Stimulated activated naive CD8-positive, alpha-beta T cell treated with anti-CD3 and anti-CD28 coated beads, Interleukin-15, Interleukin-2, amounts not matched to agents 100 ng/mL and 50 ng/mL, for 24 hours (primary cell): ENCODE measurements at regions not wholly inside any gene's neighbourhood (a gene's known extent, or its start where the extent isn't known, plus 50 kb on each side); places are given as distances from the start of the nearest gene placed in this dataset.

Experiments used
- H3K27ac Mint-ChIP-seq: one replicate; pipeline ENCODE4 v1.8.0; 2021; ENCODE audit warnings: mild to moderate bottlenecking, mixed read lengths
- H3K27me3 Mint-ChIP-seq: one replicate; pipeline ENCODE4 v1.8.0; 2021; ENCODE audit warnings: mixed read lengths
- H3K36me3 Mint-ChIP-seq: one replicate; pipeline ENCODE4 v1.8.0; 2021; ENCODE audit warnings: low read depth, mixed read lengths
- H3K4me1 Mint-ChIP-seq: one replicate; pipeline ENCODE4 v1.8.0; 2021; ENCODE audit warnings: low read depth, mixed read lengths
- H3K4me3 Mint-ChIP-seq: one replicate; pipeline ENCODE4 v1.8.0; 2021; ENCODE audit warnings: mild to moderate bottlenecking, mixed read lengths
- H3K9me3 Mint-ChIP-seq: one replicate; pipeline ENCODE4 v1.8.0; 2021; ENCODE audit warnings: mixed read lengths

- H3K27ac Mint-ChIP-seq, result no peak overlapping the region
- no peaks in the 10 kb centered on the region for H3K36me3 Mint-ChIP-seq
- H3K4me3 Mint-ChIP-seq, result no peak overlapping the region
- peaks cover 20% of the 10 kb centered on the region for H3K27me3 Mint-ChIP-seq
- no peaks in the 10 kb centered on the region for H3K9me3 Mint-ChIP-seq
- H3K4me1 Mint-ChIP-seq, result no peaks in the 10 kb centered on the region
Observed at GRCh38 chr18:77762642-77763041, 513.0 kb downstream of the GALR1 start.

- no peak overlapping the region for H3K27ac Mint-ChIP-seq
- no peak overlapping the region for H3K4me3 Mint-ChIP-seq
- peaks cover 2% of the 10 kb centered on the region for H3K9me3 Mint-ChIP-seq
- peaks cover 20% of the 10 kb centered on the region for H3K27me3 Mint-ChIP-seq
- H3K36me3 Mint-ChIP-seq, result no peaks in the 10 kb centered on the region
- H3K4me1 Mint-ChIP-seq, result no peaks in the 10 kb centered on the region
Observed at GRCh38 chr18:77763530-77764145, 514.0 kb downstream of the GALR1 start.

- no peaks in the 10 kb centered on the region for H3K4me1 Mint-ChIP-seq
- H3K9me3 Mint-ChIP-seq, result peaks cover 4% of the 10 kb centered on the region
- peaks cover 20% of the 10 kb centered on the region for H3K27me3 Mint-ChIP-seq
- H3K36me3 Mint-ChIP-seq, result no peaks in the 10 kb centered on the region
- no peak overlapping the region for H3K27ac Mint-ChIP-seq
- H3K4me3 Mint-ChIP-seq, result no peak overlapping the region
Observed at GRCh38 chr18:77765468-77765867, 515.8 kb downstream of the GALR1 start.

GRCh38 chr18:77766421-77766820 is 516.8 kb downstream of the GALR1 start:
- H3K4me1 Mint-ChIP-seq, result no peaks in the 10 kb centered on the region

GRCh38 chr18:77772177-77772576 is 522.5 kb downstream of the GALR1 start:
- Mint-ChIP-seq H3K27me3 (peaks cover 4% of the 10 kb centered on the region), H3K9me3 (peaks cover 4% of the 10 kb centered on the region), H3K27ac (no peak overlapping the region), H3K36me3 (no peaks in the 10 kb centered on the region), H3K4me3 (no peak overlapping the region), H3K4me1 (no peaks in the 10 kb centered on the region)

More at GRCh38 chr18:77766421-77766820, 516.8 kb downstream of the GALR1 start:
- H3K4me3 Mint-ChIP-seq, result no peak overlapping the region
- H3K9me3 Mint-ChIP-seq, result peaks cover 4% of the 10 kb centered on the region
- H3K36me3 Mint-ChIP-seq, result no peaks in the 10 kb centered on the region
- H3K27me3 Mint-ChIP-seq, result peaks cover 14% of the 10 kb centered on the region
- no peak overlapping the region for H3K27ac Mint-ChIP-seq

- no peaks in the 10 kb centered on the region for H3K9me3 Mint-ChIP-seq
- peaks cover 4% of the 10 kb centered on the region for H3K27me3 Mint-ChIP-seq
- no peak overlapping the region for H3K27ac Mint-ChIP-seq
- no peaks in the 10 kb centered on the region for H3K4me1 Mint-ChIP-seq
- H3K4me3 Mint-ChIP-seq, result no peak overlapping the region
- no peaks in the 10 kb centered on the region for H3K36me3 Mint-ChIP-seq
Observed at GRCh38 chr18:77776104-77776503, 526.5 kb downstream of the GALR1 start.

- H3K4me1 Mint-ChIP-seq, result no peaks in the 10 kb centered on the region
- no peak overlapping the region for H3K27ac Mint-ChIP-seq
- H3K9me3 Mint-ChIP-seq, result no peaks in the 10 kb centered on the region
- no peaks in the 10 kb centered on the region for H3K27me3 Mint-ChIP-seq
- no peak overlapping the region for H3K4me3 Mint-ChIP-seq
- H3K36me3 Mint-ChIP-seq, result no peaks in the 10 kb centered on the region
Observed at GRCh38 chr18:77777163-77777562, 527.5 kb downstream of the GALR1 start.

- Mint-ChIP-seq H3K4me3 (no peak overlapping the region), H3K4me1 (no peaks in the 10 kb centered on the region), H3K36me3 (no peaks in the 10 kb centered on the region), H3K9me3 (no peaks in the 10 kb centered on the region), H3K27ac (no peak overlapping the region), H3K27me3 (no peaks in the 10 kb centered on the region)
Observed at GRCh38 chr18:77784759-77785379, 535.2 kb downstream of the GALR1 start.

GRCh38 chr18:77785415-77785975 is 535.8 kb downstream of the GALR1 start:
- H3K9me3 Mint-ChIP-seq, result no peaks in the 10 kb centered on the region
- no peaks in the 10 kb centered on the region for H3K36me3 Mint-ChIP-seq
- no peaks in the 10 kb centered on the region for H3K4me1 Mint-ChIP-seq
- no peak overlapping the region for H3K27ac Mint-ChIP-seq
- H3K4me3 Mint-ChIP-seq, result no peak overlapping the region
- no peaks in the 10 kb centered on the region for H3K27me3 Mint-ChIP-seq

GRCh38 chr18:77803024-77803423 is 553.4 kb downstream of the GALR1 start:
- Mint-ChIP-seq H3K4me1 (no peaks in the 10 kb centered on the region), H3K27me3 (no peaks in the 10 kb centered on the region), H3K36me3 (no peaks in the 10 kb centered on the region), H3K9me3 (peaks cover 13% of the 10 kb centered on the region), H3K27ac (no peak overlapping the region), H3K4me3 (no peak overlapping the region)

GRCh38 chr18:77804382-77804781 is 554.7 kb downstream of the GALR1 start:
- Mint-ChIP-seq H3K36me3 (no peaks in the 10 kb centered on the region), H3K4me3 (no peak overlapping the region), H3K4me1 (no peaks in the 10 kb centered on the region), H3K27me3 (peaks cover 3% of the 10 kb centered on the region), H3K27ac (no peak overlapping the region), H3K9me3 (peaks cover 8% of the 10 kb centered on the region)

- Mint-ChIP-seq H3K27me3 (peaks cover 12% of the 10 kb centered on the region), H3K4me1 (no peaks in the 10 kb centered on the region), H3K9me3 (peaks cover 8% of the 10 kb centered on the region), H3K4me3 (no peak overlapping the region), H3K27ac (no peak overlapping the region), H3K36me3 (no peaks in the 10 kb centered on the region)
Observed at GRCh38 chr18:77807650-77808049, 558.0 kb downstream of the GALR1 start.

GRCh38 chr18:77811503-77811902 is 561.9 kb downstream of the GALR1 start:
- Mint-ChIP-seq H3K27me3 (peaks cover 18% of the 10 kb centered on the region), H3K4me3 (no peak overlapping the region), H3K36me3 (no peaks in the 10 kb centered on the region), H3K9me3 (peaks cover 4% of the 10 kb centered on the region), H3K4me1 (no peaks in the 10 kb centered on the region), H3K27ac (no peak overlapping the region)

- no peaks in the 10 kb centered on the region for H3K36me3 Mint-ChIP-seq
- no peaks in the 10 kb centered on the region for H3K4me1 Mint-ChIP-seq
- H3K4me3 Mint-ChIP-seq, result no peak overlapping the region
- H3K27me3 Mint-ChIP-seq, result peaks cover 18% of the 10 kb centered on the region
- no peak overlapping the region for H3K27ac Mint-ChIP-seq
- H3K9me3 Mint-ChIP-seq, result peaks cover 8% of the 10 kb centered on the region
Observed at GRCh38 chr18:77815666-77816338, 566.2 kb downstream of the GALR1 start.

- H3K27me3 Mint-ChIP-seq, result peaks cover 10% of the 10 kb centered on the region
Observed at GRCh38 chr18:77818328-77818727, 568.7 kb downstream of the GALR1 start.

More at GRCh38 chr18:77818328-77818727, 568.7 kb downstream of the GALR1 start:
- Mint-ChIP-seq H3K4me3 (no peak overlapping the region), H3K27ac (no peak overlapping the region), H3K36me3 (no peaks in the 10 kb centered on the region), H3K4me1 (no peaks in the 10 kb centered on the region), H3K9me3 (peaks cover 8% of the 10 kb centered on the region)
